Osteoblast (primary cell): ENCODE measurements at regions not wholly inside any gene's neighbourhood (a gene's known extent, or its start where the extent isn't known, plus 50 kb on each side); places are given as distances from the start of the nearest gene placed in this dataset.
"Not testable (repeated sequence)": the region's sequence is repeated elsewhere in the genome, so short reads cannot be mapped to it uniquely, and the experiment has no call there.

Source experiments
- DNase-seq: peaks from one replicate; pipeline ENCODE4 v3.0.0; 2011; ENCODE audit warnings: low spot score, mixed read lengths; ENCODE audit not compliant: insufficient read length; ENCODE audit errors: missing footprints
- H2AFZ ChIP-seq: 2 replicates; pipeline ENCODE4 v1.6.0; 2011; ENCODE audit warnings: mild to moderate bottlenecking, low read length
- H3K27ac ChIP-seq: 2 replicates; pipeline ENCODE4 v1.5.1; 2011; ENCODE audit warnings: mild to moderate bottlenecking, low read depth, low read length, moderate library complexity
- H3K27me3 ChIP-seq: 2 replicates; pipeline ENCODE4 v1.6.0; 2012; ENCODE audit warnings: mild to moderate bottlenecking, control low read depth, inconsistent platforms, low read length, moderate library complexity; ENCODE audit not compliant: insufficient read depth
- H3K36me3 ChIP-seq: 2 replicates; pipeline ENCODE4 v1.5.1; 2011; ENCODE audit warnings: mild to moderate bottlenecking, low read length, control low read depth, moderate library complexity; ENCODE audit not compliant: insufficient read depth
- H3K4me1 ChIP-seq: 2 replicates; pipeline ENCODE4 v1.5.1; 2011; ENCODE audit warnings: mild to moderate bottlenecking, low read length, control low read depth, moderate library complexity; ENCODE audit not compliant: insufficient read depth
- H3K4me2 ChIP-seq: 2 replicates; pipeline ENCODE4 v1.6.0; 2011; ENCODE audit warnings: mild to moderate bottlenecking, low read length; ENCODE audit not compliant: insufficient read depth
- H3K4me3 ChIP-seq: fragments of 200-600 bp; sonication (generic); 3 replicates; pipeline ENCODE4 v1.5.1; 2012; ENCODE audit warnings: mild to moderate bottlenecking, low read length, inconsistent platforms; ENCODE audit not compliant: insufficient read depth
- H3K79me2 ChIP-seq: 2 replicates; pipeline ENCODE4 v1.6.0; 2012; ENCODE audit warnings: mild to moderate bottlenecking, low read length, control low read depth, inconsistent platforms; ENCODE audit not compliant: insufficient read depth
- H3K9me3 ChIP-seq: 2 replicates; pipeline ENCODE4 v1.5.1; 2011; ENCODE audit warnings: low read depth, low read length, control low read depth
- H4K20me1 ChIP-seq: 2 replicates; pipeline ENCODE4 v1.6.0; 2012; ENCODE audit warnings: mild to moderate bottlenecking, low read length, control low read depth; ENCODE audit not compliant: insufficient read depth
- TF ChIP-seq, protein P1 (sequence below): IDR thresholded peaks from 2 replicates; pipeline ENCODE4 v1.5.1; 2011; ENCODE audit warnings: mild to moderate bottlenecking, low read depth, low read length, moderate library complexity; ENCODE audit errors: extremely low read depth

DNA sequence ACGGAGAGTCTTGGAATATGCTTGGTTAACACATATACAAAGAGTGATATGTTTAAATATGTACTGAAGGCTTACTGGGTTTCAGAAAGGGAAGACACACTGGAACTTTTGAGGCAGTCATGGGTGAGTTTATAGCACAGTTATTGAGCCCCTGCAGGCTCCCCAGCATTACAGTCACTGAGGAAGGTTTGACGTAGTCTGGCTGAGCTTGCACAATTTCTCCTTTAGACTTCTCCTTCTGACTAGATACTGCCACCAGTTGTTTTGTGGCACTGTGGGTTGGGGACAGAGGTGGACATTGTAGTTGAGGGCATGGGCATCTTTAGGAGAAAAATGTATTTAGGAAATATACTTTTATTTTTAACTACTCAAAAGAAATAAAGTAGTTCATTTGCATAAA lies 285.4 kb downstream of the C11orf87 start:
- DNase-seq: no peak
- H4K20me1 ChIP-seq: no peaks in the 10 kb centered on the region
- peaks cover 6% of the 10 kb centered on the region for H3K27me3 ChIP-seq
- no peak overlapping the region for H2AFZ ChIP-seq
- no peak overlapping the region for H3K27ac ChIP-seq
- H3K4me1 ChIP-seq: no peaks in the 10 kb centered on the region
- TF ChIP-seq, protein P1, sequence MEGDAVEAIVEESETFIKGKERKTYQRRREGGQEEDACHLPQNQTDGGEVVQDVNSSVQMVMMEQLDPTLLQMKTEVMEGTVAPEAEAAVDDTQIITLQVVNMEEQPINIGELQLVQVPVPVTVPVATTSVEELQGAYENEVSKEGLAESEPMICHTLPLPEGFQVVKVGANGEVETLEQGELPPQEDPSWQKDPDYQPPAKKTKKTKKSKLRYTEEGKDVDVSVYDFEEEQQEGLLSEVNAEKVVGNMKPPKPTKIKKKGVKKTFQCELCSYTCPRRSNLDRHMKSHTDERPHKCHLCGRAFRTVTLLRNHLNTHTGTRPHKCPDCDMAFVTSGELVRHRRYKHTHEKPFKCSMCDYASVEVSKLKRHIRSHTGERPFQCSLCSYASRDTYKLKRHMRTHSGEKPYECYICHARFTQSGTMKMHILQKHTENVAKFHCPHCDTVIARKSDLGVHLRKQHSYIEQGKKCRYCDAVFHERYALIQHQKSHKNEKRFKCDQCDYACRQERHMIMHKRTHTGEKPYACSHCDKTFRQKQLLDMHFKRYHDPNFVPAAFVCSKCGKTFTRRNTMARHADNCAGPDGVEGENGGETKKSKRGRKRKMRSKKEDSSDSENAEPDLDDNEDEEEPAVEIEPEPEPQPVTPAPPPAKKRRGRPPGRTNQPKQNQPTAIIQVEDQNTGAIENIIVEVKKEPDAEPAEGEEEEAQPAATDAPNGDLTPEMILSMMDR: no peak
- H3K4me3 ChIP-seq: no peak overlapping the region
- no peak overlapping the region for H3K4me2 ChIP-seq
- H3K79me2 ChIP-seq: no peaks in the 10 kb centered on the region
- H3K9me3 ChIP-seq: no peaks in the 10 kb centered on the region
- H3K36me3 ChIP-seq: no peaks in the 10 kb centered on the region

DNA sequence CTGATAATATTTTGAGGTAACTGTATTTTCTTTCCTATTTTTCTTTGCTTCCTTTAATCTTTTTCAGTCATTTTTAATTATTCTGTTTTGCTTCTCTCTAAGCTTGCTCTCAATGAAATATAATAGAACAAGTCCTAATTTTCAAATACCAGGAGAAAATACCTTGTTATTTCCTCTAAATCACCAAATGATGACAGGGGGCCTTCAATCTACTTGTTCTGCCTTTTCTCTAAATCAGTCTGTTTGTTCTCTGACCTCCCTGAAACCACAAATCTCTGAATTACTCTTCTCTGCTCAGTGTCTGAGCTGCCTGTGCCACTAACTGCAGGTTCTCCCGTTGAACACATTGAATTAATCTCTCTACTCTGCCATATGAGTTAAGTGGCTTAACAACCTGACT lies 286.2 kb downstream of the C11orf87 start:
- peaks cover 6% of the 10 kb centered on the region for H3K27me3 ChIP-seq
- no peak overlapping the region for H3K4me2 ChIP-seq
- H3K36me3 ChIP-seq: no peaks in the 10 kb centered on the region
- no peaks in the 10 kb centered on the region for H3K4me1 ChIP-seq
- no peak overlapping the region for H2AFZ ChIP-seq
- no peak overlapping the region for H3K4me3 ChIP-seq
- DNase-seq: no peak
- no peaks in the 10 kb centered on the region for H3K9me3 ChIP-seq
- H3K79me2 ChIP-seq: no peaks in the 10 kb centered on the region
- no peak overlapping the region for H3K27ac ChIP-seq
- TF ChIP-seq, protein P1: no peak
- no peaks in the 10 kb centered on the region for H4K20me1 ChIP-seq

DNA sequence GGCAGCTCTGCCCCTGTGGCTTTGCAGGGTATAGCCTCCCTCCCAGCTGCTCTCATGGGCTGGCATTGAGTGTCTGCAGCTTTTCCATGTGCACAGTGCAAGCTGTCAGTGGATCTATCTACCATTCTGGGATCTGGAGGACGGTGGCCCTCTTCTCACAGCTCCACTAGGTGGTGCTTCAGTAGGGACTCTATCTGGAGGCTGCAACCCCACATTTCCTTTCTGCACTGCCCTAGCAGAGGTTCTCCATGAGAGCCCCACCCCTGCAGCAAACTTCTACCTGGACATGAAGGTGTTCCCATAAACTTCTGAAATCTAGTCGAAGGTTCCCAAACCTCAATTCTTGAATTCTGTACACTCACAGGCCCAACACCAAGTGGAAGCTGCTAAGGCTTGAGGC lies 292.5 kb downstream of the C11orf87 start:
- not testable (repeated sequence) for H3K36me3 ChIP-seq, H2AFZ ChIP-seq, H3K9me3 ChIP-seq, DNase-seq, H3K4me3 ChIP-seq, H4K20me1 ChIP-seq, H3K27me3 ChIP-seq, H3K27ac ChIP-seq, H3K4me1 ChIP-seq, H3K4me2 ChIP-seq, H3K79me2 ChIP-seq

DNA sequence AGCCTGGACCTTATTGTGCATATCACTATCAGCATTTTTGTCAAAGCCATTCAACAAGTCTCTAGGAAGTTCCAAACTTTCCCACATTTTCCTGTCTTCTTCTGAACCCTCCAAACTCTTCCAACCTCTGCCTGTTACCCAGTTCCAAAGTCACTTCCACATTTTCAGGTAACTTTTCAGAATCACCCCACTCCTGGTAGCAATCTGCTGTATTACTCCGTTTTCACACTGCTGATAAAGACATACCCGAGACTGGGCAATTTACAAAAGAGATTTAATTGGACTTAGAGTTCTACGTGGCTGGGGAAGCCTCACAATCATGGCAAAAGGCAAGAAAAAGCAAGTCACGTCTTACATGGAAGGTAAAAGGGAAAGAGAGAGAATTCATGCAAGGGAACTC lies 293.4 kb downstream of the C11orf87 start:
- not testable (repeated sequence) for H3K27ac ChIP-seq, H2AFZ ChIP-seq, H3K36me3 ChIP-seq, DNase-seq, H3K4me2 ChIP-seq, H3K9me3 ChIP-seq, H3K27me3 ChIP-seq, H4K20me1 ChIP-seq, H3K79me2 ChIP-seq, H3K4me1 ChIP-seq, H3K4me3 ChIP-seq

DNA sequence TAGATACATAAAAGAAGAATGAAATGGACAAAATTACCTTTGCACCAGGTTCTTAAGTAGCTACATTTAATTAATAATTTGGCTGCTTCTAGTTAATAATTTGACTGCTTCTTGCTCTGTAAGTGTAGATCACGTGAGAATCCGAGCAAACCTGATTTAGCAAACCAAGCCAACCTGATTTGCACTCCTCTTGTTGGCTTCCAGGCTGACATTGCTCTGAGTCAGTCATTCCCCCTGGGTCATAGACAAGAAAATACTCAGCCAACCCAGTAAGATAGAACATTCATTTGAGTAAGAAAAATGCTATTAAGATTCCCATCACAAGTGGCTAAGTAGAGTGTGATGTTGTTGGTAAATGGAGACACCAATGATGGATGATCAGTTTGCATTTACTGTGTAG lies 304.1 kb downstream of the C11orf87 start:
- no peak for DNase-seq
- no peak overlapping the region for H2AFZ ChIP-seq
- no peaks in the 10 kb centered on the region for H3K36me3 ChIP-seq

More for the DNA sequence above, 304.1 kb downstream of the C11orf87 start:
- Histone ChIP-seq H3K4me2 (no peak overlapping the region), H3K4me1 (no peaks in the 10 kb centered on the region), H3K9me3 (no peaks in the 10 kb centered on the region), H3K4me3 (no peak overlapping the region), H4K20me1 (no peaks in the 10 kb centered on the region), H3K27ac (no peak overlapping the region), H3K79me2 (no peaks in the 10 kb centered on the region), H3K27me3 (peaks cover 2% of the 10 kb centered on the region)
- TF ChIP-seq, protein P1: no peak
